NCI-H82 treated with DMSO at 0.1 percent for 48 hours (cell line): ENCODE measurements at regions not wholly inside any gene's neighbourhood (a gene's known extent, or its start where the extent isn't known, plus 50 kb on each side); places are given as distances from the start of the nearest gene placed in this dataset.
"Not testable (repeated sequence)": the region's sequence is repeated elsewhere in the genome, so short reads cannot be mapped to it uniquely, and the experiment has no call there.

Source experiments
- DNase-seq: peaks from one replicate; lab custom pipeline; 2025; ENCODE audit not compliant: unreplicated experiment; lab: John Stamatoyannopoulos, UW

- no peak for DNase-seq
Observed at GRCh38 chr7:4436936-4437335, 245.2 kb upstream of the FOXK1 start.

DNA sequence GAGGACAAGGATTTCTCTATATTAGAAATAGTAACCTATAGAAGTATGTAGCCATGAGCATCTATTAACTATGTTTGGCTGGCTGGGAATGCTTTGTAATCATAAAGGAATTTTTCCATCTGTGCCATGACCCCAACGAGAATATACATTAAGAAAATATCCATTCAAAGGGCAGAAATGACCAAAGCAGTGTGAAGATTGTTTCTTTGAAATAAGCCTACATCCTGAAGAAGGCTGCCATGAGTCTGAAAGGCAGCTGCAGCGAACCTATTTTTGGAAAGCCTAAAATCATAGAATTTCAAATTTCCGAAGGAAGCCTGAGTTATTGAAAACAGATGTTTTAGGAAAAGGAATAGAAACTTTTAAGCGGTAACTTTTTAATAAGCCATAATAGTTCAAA is 244.2 kb upstream of the FOXK1 start:
- DNase-seq, result no peak

DNA sequence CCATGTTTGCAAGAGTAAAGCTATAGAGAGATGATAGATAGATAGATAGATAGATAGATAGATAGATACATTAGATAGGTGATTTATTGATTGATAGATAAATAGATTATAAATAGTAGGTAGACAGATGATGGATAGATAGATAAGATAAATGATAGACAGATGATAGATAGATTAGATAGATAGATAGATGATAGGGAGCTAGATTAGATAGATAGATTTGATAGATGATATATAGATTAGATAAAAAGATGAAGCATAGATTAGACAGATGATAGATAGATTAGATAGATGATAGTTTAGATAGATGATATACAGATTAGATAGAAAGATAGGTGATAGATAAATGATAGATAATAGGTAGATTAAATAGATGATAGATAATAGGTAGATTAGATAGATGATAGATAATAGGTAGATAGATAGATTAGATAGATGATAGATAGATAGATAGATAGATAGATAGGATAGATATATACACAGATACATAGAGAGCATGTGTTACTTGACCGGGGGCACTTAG is 243.3 kb upstream of the FOXK1 start:
- DNase-seq, result no peak

DNA sequence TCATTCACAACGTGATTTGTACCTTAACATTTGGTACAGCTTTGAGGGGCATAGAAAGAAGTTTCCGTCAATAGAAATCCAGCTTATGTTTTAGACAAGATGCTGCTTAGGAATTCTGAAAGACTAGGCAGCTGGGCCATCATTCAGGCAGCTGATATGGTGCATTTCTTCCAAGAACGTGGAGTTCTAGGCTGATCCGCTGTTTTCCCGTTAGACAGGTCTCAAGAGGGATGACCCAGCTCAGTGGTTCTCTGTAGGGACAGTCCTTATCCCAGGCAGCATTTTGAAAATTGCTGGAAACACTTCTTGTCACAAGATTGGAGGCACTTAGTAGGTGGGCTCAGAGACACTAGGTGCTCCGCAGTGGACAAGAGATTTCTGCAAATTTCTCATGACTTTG is 242.7 kb upstream of the FOXK1 start:
- DNase-seq, result no peak

DNA sequence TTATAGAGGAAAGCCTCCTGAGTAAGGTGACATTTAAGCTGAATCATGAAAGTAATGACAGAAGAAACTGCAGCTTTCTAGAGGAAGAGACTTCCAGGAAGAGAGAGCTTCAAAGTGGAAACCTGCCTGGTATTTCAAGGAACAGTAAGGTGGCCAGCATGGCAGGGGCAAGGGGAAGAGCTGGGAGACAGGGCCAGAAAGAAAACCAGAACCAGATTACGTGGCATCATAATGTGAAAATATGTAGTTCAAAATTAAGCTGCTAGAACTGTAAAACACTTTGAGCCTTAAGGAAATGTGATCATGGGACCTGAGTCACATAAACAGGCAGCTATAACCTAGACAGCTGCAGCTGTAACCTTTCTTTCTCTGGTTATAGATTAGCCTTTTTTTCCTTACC is 238.0 kb upstream of the FOXK1 start:
- no peak for DNase-seq

DNA sequence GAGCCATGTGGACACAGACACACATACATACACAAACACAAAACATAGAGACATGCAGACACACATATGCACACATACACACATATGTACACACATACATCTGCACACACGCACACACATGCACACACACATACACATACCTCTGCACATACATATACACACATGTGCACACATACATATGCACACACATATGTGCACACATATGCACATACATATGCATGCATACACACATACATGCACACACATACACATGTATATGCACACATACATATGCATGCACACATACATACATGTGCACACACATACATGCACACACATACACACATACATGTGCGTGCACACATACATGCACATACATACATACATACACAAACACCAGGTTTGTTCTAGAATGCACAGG is 236.3 kb upstream of the FOXK1 start:
- no peak for DNase-seq

DNA sequence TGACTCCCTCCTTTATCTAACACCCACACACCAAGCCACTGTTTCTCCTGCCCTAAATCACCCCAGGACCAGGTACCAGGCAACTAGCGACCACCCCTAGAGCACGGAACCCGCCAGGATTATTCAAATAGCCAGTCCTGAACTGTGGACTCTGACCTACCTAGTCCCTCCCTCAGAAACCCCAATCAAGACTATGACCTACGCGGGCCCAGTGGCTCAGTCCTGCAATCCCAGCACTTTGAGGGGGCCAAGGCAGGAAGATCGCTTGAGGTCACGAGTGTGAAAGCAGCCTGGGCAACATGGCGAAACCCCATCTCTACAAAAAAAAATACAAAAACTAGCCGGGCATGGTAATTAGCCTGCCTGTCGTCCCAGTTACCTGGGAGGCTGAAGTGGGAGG is 232.8 kb upstream of the FOXK1 start:
- no peak for DNase-seq

DNA sequence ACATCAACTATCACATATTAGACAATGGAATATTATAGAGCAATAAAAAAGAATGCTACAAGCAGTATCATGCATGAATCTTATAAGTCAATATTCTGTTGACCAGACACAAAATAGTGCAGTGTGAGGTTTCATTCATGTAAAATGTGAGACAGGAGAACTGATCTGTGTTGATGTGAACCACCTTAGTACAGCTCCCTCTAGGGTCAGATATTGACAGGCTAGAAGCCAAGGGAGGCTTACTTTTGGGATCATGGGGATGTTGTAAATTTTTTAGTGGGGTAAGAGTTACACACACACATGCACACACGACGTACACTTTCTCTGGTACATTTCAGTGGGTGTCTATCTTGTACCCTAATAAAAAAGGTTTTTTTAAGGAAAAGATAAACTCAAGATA is 231.6 kb upstream of the FOXK1 start:
- DNase-seq, result no peak

DNA sequence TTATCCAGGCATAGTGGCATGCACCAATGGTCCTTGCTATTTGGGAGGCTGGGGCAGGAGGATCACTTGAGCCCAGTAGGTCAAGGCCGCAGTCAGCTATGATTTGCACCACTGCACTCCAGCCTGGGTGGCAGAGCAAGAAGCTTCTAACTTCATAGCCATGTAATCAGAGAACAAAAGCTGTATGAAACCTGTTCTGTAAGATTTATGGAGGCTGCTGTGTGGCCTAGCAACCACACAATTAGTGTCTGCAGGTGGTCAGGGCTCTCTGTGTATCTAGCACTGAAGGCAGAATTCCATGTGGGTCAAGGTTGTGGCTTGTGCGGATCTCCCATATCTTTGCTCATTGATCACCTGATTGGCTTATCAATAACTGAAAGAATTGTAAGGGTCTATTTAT is 221.5 kb upstream of the FOXK1 start:
- DNase-seq, result no peak

GRCh38 chr7:4461531-4461930 is 220.6 kb upstream of the FOXK1 start:
- no peak for DNase-seq

- no peak for DNase-seq
Observed at GRCh38 chr7:4468320-4469102, 213.6 kb upstream of the FOXK1 start.

- DNase-seq, result no peak
Observed at GRCh38 chr7:4470246-4470645, 211.8 kb upstream of the FOXK1 start.

DNA sequence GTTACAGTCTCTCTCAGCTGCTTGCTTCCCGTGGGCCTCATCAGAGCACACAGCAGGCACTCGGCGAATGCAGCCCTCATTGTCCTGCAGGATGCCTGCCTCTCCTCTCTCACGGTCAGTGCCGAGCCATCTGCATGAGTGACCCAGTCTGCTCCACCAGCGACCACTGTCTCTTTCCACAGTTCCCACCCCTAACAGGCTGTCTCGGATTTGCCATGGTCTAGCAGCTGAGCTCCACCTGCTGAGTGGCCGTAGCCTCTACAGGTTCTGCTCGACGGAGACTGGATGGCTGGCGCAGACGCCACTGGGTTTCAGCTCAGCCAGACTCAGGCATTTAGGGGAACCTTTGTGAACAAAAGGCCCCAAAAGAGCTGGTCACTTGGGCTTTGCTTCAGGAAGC is 209.4 kb upstream of the FOXK1 start:
- DNase-seq, result no peak

GRCh38 chr7:4479367-4480039 is 202.6 kb upstream of the FOXK1 start:
- DNase-seq, result peak; percentile 11

DNA sequence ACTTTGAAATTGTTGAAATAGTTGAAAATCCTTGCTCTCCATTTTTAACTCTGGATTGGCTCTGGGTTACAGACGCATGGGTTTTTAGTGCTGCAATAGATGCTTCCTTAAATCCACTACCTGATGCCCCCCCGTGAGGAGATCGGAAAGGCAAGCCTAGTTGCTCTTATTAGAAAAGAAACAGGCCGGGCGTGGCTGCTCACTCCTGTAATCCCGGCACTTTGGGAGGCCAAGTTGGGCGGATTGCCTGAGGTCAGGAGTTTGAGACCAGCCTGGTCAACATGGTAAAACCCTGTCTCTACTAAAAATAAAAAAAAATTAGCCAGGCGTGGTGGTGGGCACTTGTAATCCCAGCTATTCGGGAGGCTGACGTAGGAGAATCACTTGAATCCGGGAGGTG is 202.0 kb upstream of the FOXK1 start:
- DNase-seq, result not testable (repeated sequence)

- DNase-seq, result no peak
Observed at GRCh38 chr7:4483851-4484250, 198.2 kb upstream of the FOXK1 start.

DNA sequence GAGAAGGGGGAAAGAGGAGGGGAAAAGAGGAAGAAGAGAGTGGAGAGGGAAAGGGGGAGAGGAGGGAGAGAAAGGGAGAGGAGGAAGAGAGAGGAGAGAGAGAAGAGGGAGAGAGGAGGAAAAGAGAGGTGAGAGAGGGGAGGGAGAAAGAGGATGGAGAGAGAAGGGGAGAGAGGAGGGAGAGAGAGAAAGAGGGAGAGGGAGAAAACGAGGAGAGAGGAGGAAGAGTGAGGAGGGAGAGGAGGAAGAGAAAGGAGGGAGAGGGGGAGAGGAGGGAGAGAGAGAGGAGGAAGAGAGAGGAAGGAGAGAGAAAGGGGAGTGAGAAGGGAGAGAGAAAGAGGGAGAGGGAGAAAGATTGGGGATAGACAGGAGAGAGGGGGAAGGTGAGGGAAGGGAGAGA is 197.6 kb upstream of the FOXK1 start:
- no peak for DNase-seq

DNA sequence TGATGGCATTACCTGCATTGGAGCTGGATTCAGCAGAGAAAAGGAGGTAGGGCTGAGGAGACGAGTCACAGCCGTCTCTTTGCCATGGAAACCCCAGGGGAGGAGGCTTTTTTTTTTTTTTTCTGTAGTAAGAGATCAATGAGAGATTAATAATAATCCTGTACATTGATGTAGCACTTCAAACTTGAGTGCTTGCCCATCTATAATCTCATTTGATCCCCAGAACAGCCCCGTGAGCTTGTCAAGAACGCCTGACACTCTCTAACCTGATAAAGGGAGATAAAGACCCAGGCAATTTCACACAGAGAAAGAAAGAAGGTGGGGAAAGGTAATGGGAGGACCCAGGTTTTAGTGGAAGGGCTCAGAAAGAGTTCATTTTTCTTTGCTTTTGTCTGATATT is 195.2 kb upstream of the FOXK1 start:
- DNase-seq, result no peak

DNA sequence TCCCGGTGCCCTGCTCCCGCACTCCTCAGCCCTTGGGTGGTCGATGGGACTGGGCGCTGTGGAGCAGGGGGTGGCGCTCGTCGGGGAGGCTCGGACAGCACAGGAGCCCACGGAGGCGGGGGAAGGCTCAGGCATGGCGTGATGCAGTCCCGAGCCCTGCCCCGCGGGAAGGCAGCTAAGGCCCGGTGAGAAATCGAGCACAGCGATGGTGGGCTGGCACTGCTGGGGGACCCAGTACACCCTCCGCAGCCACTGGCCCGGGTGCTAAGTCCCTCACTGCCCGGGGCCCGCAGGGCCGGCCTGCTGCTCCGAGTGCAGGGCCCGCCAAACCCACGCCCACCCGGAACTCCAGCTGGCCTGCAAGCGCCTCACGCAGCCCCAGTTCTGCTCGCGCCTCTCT is 185.2 kb upstream of the FOXK1 start:
- DNase-seq, result not testable (repeated sequence)

DNA sequence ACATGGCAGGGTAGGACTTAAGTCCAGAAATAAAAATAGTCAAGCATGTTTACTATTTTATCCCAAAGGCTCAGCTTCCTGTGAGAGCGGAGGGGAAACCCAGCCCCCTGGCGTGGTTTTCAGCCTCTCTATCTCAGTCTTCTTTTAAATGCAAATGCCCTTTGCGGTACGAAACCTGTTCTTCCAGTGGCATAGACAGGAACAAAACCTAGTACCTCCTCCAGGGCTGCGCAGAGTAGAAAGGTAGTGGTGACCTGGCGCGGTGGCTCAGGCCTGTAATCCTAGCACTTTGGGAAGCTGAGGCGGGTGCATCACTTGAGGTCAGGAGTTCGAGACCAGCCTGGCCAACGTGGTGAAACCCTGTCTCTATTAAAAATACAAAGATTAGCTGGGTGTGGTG is 181.3 kb upstream of the FOXK1 start:
- DNase-seq, result no peak

- not testable (repeated sequence) for DNase-seq
Observed at GRCh38 chr7:4507886-4508285, 174.2 kb upstream of the FOXK1 start.

- no peak for DNase-seq
Observed at GRCh38 chr7:4513450-4513849, 168.6 kb upstream of the FOXK1 start.
